ENCODE measurements at regions not wholly inside any gene's neighbourhood (a gene's known extent, or its start where the extent isn't known, plus 50 kb on each side); places are given as distances from the start of the nearest gene placed in this dataset.
"Not testable (repeated sequence)": the region's sequence is repeated elsewhere in the genome, so short reads cannot be mapped to it uniquely, and the experiment has no call there.

DNA sequence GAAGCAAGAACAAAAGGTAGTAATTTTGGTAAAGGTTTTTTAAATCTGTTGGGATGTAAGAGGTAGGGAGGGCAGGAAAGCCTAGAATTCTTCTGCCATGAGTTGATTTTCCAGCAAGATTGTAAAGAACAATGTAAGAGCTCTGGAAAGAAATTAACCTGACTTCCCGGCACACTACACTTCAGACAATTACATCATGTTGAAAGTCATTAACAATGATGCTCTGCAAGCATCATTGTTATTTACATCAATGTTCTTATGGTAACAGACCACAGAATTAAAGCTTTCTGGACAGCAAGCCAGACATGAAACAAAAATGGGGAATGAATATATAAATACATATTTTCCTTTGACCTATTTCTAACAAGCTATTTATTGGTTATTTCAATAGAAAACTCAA lies 342.2 kb downstream of the CEP170 start:
- not testable (repeated sequence) for DNase-seq

DNA sequence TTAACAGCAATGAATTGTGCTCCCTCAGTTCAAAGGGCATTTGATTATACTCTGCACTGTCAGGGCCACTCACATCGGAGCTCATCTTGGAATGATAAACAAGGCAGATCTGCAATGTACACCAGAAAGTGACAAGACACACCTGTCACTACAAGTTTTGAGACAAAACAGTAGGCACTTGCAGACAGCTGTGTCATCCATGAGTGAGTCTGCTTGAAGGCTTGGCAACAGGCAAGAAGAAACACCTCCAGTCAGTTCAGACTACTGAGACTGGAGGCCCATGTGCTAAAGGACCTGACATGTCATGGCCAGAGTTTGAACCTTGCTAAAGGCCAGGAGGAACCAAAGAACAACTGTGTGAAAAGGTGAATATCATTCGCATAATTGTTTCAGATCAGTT lies 354.5 kb downstream of the CEP170 start:
- DNase-seq, result not testable (repeated sequence)

DNA sequence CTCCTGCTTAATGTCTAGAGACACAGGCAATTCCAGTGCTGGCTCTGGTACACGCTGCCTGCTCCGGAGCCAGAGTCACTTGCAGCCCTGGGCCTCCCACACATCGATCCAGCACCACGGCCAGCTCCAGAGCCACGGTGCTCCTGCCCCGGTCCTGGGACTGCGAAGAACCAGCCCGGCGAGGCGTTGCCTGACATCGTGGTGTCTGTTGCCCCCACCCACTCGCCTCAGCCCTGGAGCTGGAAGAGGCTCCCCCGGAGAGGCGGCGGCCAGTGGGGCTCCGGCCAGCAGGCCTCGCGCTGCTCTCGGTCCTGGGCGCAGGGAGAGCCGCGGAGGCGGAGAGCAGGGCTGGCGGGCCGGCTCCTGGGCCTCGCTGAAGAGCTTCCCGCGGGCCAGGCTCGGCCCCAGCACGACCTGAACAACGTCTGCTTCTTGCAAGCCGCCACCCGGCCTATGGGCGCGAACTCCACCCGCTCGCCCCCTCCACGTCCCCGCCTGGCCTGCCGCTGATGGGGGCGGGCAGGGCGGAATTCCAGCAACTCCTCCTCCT lies 364.8 kb downstream of the CEP170 start:
- DNase-seq, result no peak

DNA sequence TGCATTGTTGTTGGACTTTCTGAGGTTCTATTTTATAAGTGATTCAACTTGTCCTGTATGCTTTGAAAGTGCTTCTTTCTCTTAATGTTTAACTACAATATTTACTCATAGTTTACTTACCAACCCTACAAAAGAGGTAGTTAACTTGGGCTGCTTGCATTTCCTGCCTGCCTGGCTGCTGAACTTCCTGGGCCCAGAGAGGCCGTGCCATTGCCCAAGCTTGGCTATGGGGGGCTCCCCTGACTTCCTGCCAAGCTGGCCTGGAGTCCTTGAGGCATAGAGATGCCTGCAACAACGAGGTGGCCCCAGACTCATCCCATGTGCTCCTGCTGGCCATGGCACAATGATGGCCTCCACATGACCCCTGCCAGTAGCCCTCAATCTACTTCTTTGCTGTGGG lies 361.6 kb upstream of the PLD5 start:
- DNase-seq, result no peak

DNA sequence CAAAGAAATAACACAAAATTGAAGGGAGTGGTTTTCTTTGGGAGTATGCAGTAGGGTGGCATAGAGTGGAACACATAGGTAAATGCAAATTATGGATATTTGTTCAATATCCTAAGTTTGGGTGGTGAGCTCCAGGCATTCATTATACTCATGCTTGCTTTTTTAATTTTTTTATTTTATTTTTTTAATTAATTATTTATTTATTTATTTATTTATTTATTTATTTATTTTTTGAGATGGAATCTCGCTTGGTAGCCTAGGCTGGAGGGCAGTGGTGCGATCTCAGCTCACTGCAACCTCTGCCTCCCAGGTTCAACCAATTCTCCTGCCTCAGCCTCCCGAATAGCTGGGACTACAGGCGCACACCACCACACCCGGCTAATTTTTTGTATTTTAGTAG lies 355.5 kb upstream of the PLD5 start:
- not testable (repeated sequence) for DNase-seq

GRCh38 chr1:242877743-242878142 lies 353.2 kb upstream of the PLD5 start:
- no peak for DNase-seq

DNA sequence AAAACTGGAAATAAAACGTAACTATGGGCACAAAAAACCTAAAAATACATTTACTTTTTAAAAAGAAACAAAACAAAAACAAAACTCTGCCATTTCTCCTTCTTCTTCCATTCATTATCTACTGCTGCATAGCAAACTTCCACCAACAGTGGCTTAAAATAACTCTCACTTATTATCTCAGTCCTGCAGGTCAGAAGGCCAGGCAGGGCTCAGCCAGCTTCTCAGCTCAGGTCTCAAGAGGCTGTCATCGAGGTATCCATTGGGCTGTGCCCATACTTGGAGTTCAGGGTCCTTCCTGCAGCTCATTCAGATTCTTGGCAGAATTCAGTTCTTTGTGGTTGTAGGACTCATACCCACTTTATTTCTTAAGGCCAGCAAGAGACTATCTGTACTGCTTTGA lies 352.7 kb upstream of the PLD5 start:
- no peak for DNase-seq

DNA sequence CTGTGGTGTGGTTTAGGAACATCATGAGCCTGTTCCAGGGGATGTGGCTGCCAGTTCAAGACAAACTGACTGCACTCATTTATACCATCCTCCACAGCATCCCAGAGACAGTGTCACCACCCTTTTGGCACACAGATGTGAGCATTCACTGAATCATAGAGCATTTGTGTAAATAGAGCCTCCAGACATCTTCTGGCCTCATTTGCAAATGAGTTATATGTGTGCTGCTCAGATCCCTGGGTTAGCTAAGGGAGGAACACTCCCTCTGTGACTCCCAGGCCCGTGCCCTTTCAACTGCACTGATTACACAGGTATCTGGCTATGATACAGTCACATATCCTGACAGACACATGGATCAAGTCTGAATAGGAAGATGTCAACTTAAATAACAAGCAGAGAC lies 351.5 kb upstream of the PLD5 start:
- DNase-seq, result no peak

GRCh38 chr1:242873661-242874060 lies 349.2 kb upstream of the PLD5 start:
- no peak for DNase-seq

- DNase-seq, result no peak
These were observed 348.0 kb upstream of the PLD5 start for GRCh38 chr1:242872521-242872920.

DNA sequence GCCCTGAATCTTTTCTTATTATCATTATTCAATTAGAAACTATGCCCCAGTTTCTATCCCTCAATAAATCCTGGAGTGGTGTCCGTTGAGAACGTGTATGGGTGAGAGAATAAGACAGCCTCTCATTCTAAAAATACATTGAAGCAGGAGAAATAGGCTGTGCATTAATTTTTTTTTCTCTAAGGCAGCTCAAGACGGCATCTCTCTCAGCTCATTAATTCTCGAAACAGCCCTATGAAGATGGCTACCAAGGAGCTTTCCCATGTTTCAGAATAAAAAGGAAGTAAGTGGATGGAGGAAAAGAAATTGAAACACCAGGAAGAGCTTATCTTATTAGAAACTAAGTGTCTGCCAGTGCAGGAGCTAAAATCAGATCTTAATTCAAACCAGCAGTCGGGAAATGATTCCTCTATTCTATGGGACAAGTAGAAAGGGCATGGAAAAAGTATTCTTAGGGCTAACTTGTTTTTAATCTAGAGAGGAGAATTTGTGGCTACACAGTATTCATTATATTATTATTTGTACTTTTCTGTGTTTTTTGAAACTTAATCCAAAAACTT lies 347.1 kb upstream of the PLD5 start:
- DNase-seq, result no peak

DNA sequence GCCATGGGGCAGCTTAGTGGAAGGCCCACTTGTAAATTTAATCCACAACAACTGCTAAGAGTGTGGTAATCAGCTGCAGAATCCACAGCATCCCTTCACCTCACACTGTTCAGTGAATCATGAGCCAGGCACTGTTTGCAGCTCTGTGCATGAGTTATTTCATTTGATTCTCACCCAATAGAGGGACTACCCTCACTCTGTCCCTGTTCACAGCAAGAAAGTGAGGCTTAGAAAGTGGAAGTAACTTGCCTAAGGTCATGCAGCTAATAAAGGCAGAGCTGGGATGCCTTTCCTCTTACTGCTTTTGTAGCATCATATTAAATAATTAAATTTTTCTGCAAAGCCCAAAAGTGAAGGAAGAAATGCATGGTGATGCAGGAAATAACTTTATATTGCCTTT lies 346.5 kb upstream of the PLD5 start:
- DNase-seq, result no peak

GRCh38 chr1:242856289-242856688 lies 331.8 kb upstream of the PLD5 start:
- DNase-seq, result no peak

GRCh38 chr1:242854466-242854865 lies 330.0 kb upstream of the PLD5 start:
- no peak for DNase-seq

DNA sequence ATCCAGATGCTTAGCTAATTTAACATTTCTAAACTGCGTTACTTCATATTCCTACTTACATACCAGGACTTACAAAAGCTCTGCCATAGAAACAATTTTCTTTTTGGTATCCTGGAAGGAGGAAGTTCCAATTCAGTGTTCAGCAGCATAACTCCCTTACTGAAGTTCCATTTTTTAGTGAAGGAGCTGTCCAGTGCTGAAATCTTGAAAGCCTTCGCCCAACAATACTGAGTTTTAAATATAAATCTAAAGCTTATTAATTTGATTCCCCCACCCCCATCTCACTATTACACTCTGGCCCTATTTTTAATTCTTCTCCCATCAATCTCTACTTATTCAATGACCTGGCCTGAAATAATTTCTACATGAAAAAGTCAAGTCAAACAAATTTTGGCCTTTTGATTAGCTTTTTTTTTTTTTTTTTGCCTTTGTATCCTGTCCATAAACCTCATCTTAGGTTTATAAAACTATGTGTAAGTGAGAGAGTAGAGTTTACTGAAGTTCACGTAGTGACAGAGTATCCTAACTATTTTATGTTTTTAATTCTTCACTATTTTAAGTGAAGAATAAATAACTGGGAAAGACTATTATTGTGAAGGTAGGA lies 323.0 kb upstream of the PLD5 start:
- no peak for DNase-seq

- DNase-seq, result no peak
These were observed 317.6 kb upstream of the PLD5 start for GRCh38 chr1:242842094-242842493.

- no peak for DNase-seq
These were observed 314.6 kb upstream of the PLD5 start for GRCh38 chr1:242839101-242839500.

DNA sequence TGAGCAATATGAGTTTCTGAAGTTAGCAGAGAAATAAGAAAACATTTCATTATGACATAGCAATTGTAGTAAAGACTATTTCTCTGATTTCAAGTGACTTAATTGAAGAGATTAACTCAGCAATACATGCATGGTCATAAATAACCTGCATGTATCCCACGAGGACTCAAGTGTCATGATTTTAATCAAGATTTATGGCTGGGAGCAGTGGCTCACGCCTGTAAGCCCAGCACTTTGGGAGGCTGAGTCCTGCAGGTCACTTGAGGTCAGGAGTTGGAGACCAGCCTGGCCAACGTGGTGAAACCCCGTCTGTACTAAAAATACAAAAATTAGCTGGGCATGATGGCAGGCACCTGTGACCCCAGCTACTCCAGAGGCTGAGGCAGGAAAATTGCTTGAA lies 311.9 kb upstream of the PLD5 start:
- no peak for DNase-seq

DNA sequence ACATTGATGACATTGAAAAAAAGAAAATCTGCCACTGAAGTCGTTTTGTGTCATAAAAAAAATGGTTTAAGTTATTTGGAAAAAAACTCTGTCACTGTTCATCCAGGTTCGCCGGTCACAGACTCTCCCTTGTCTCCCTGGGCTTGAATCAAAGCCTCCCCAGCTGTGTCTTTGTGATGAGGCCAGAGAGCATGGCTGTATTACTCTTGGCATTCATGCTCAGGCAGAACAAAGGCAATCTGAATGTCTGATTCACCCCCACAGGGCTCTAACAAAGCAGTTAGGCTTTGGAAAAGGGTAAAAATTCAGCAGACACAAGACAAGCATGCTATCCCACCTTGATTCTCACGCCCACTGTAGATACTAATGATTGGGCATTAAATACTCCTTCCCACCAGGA lies 304.3 kb upstream of the PLD5 start:
- peak in 42 of 56 donors; percentile 3 to 76 (median 24) for DNase-seq

DNA sequence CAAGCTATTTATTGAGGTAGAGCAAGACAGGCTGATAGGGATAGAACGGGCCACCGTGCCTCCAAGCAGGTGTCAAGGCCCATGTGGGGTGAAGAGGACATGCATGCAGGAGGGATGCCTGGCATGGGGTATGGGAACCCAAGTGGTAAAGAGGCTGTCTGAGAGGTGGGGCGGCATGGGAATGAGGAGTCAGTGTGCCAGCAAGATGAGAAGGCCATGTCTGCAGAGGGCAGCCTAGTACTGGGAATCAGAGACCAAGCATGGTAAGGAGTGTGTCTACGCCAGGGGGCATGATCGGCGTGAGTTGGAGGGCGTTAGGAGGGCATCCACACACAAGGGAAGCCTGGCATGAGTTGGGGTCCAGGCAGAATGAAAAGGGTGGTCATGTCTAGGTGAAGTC lies 303.7 kb upstream of the PLD5 start:
- DNase-seq, result peak in 47 of 56 donors; percentile 2 to 71 (median 32)

- DNase-seq, result no peak
These were observed 303.0 kb upstream of the PLD5 start for GRCh38 chr1:242827538-242827937.

GRCh38 chr1:242826701-242827336 lies 302.3 kb upstream of the PLD5 start:
- peak in 1 of 56 donors; percentile 1 for DNase-seq

- no peak for DNase-seq
These were observed 299.9 kb upstream of the PLD5 start for GRCh38 chr1:242824435-242824834.

Measured in amygdala (tissue), 56 donors.